ENCODE measurements at regions not wholly inside any gene's neighbourhood (a gene's known extent, or its start where the extent isn't known, plus 50 kb on each side); places are given as distances from the start of the nearest gene placed in this dataset.

GRCh38 chr18:11377766-11378540, 228.6 kb upstream of the PIEZO2 start:
- Histone ChIP-seq H3K36me3 (no peaks in the 10 kb centered on the region), H3K4me1 (no peaks in the 10 kb centered on the region), H3K27ac (no peak overlapping the region), H3K9me3 (no peaks in the 10 kb centered on the region), H3K27me3 (no peaks in the 10 kb centered on the region), H3K4me3 (no peak overlapping the region)
- TF ChIP-seq POLR2A (IDR thresholded peaks at IDR 0.05) (no peak), CTCF (IDR thresholded peaks at IDR 0.05) (no peak)
- DNase-seq = no peak

- Histone ChIP-seq H3K4me3 (no peak overlapping the region), H3K27ac (no peak overlapping the region), H3K27me3 (no peaks in the 10 kb centered on the region), H3K4me1 (no peaks in the 10 kb centered on the region), H3K36me3 (no peaks in the 10 kb centered on the region), H3K9me3 (no peaks in the 10 kb centered on the region)
- no peak for DNase-seq
- no peak for TF ChIP-seq CTCF (IDR thresholded peaks at IDR 0.05)
- TF ChIP-seq POLR2A (IDR thresholded peaks at IDR 0.05) = no peak
Measured at GRCh38 chr18:11372163-11372562, 222.8 kb upstream of the PIEZO2 start.

- no peaks in the 10 kb centered on the region for H3K36me3 ChIP-seq
- no peak for DNase-seq
- no peaks in the 10 kb centered on the region for H3K4me1 ChIP-seq
- no peak for TF ChIP-seq POLR2A (IDR thresholded peaks at IDR 0.05)
- TF ChIP-seq CTCF (IDR thresholded peaks at IDR 0.05) = no peak
- H3K4me3 ChIP-seq = no peak overlapping the region
- no peak overlapping the region for H3K27ac ChIP-seq
- no peaks in the 10 kb centered on the region for H3K9me3 ChIP-seq
- no peaks in the 10 kb centered on the region for H3K27me3 ChIP-seq
Measured at GRCh38 chr18:11369556-11369955, 220.2 kb upstream of the PIEZO2 start.

- H3K27ac ChIP-seq = no peak overlapping the region
- no peaks in the 10 kb centered on the region for H3K4me1 ChIP-seq
- H3K4me3 ChIP-seq = no peak overlapping the region
- H3K27me3 ChIP-seq = no peaks in the 10 kb centered on the region
- H3K9me3 ChIP-seq = no peaks in the 10 kb centered on the region
- H3K36me3 ChIP-seq = no peaks in the 10 kb centered on the region
- no peak for TF ChIP-seq CTCF (IDR thresholded peaks at IDR 0.05)
- TF ChIP-seq POLR2A (IDR thresholded peaks at IDR 0.05) = no peak
- no peak for DNase-seq
Measured at GRCh38 chr18:11368020-11368419, 218.7 kb upstream of the PIEZO2 start.

GRCh38 chr18:11367351-11367750, 218.0 kb upstream of the PIEZO2 start:
- DNase-seq = no peak
- Histone ChIP-seq H3K4me3 (no peak overlapping the region), H3K27me3 (no peaks in the 10 kb centered on the region), H3K4me1 (no peaks in the 10 kb centered on the region), H3K36me3 (no peaks in the 10 kb centered on the region), H3K9me3 (no peaks in the 10 kb centered on the region), H3K27ac (no peak overlapping the region)
- TF ChIP-seq CTCF (IDR thresholded peaks at IDR 0.05) (no peak), POLR2A (IDR thresholded peaks at IDR 0.05) (no peak)

Measured in Peyer's patch (tissue), 4 donors.